PC-3 (cell line): ENCODE measurements at regions not wholly inside any gene's neighbourhood (a gene's known extent, or its start where the extent isn't known, plus 50 kb on each side); places are given as distances from the start of the nearest gene placed in this dataset.
"Not testable (repeated sequence)": the region's sequence is repeated elsewhere in the genome, so short reads cannot be mapped to it uniquely, and the experiment has no call there.

Experiments used
- ATAC-seq: fragments of 200-7000 bp; cut with Tn5 transposase; 2 replicates; pipeline ENCODE4 v1.9.1; 2020; ENCODE audit warnings: mild to moderate bottlenecking, moderate library complexity
- BruUV-seq: library from RNA; stranded (reverse); fragments of 400-500 nt; replicated peaks from 2 replicates; lab custom pipeline; 2021; lab: Mats Ljungman, UMichigan
- CTCF ChIA-PET: fragments of 300-600 bp; sonication (Branson Sonifier 250); formaldehyde crosslinking; loops from one replicate; lab custom pipeline; 2022; ENCODE audit warnings: antibody characterized with exemption; lab: Charles Lee
- POLR2A ChIA-PET: fragments of 300-600 bp; sonication (Branson Sonifier 250); formaldehyde crosslinking; loops from one replicate; lab custom pipeline; 2022; ENCODE audit warnings: antibody characterized with exemption; ENCODE audit not compliant: unreplicated experiment; lab: Charles Lee
- DNase-seq: peaks from one replicate; pipeline ENCODE4 v3.0.0-alpha.2; 2015
- H2AFZ ChIP-seq: fragments of 300-600 bp; sonication (generic); 2 replicates; pipeline ENCODE4 v1.6.0; 2016; ENCODE audit warnings: antibody characterized with exemption, low read length
- H3F3A ChIP-seq: fragments of 300-600 bp; sonication (generic); one replicate; pipeline ENCODE4 v1.6.0; 2017; ENCODE audit warnings: antibody characterized with exemption, low read length, control low read depth, mild to moderate bottlenecking; ENCODE audit not compliant: unreplicated experiment
- H3K27ac ChIP-seq: fragments of 300-600 bp; sonication (generic); 2 replicates; pipeline ENCODE4 v1.5.1; 2016; ENCODE audit warnings: mild to moderate bottlenecking, low read length
- H3K27me3 ChIP-seq: fragments of 300-600 bp; sonication (generic); 2 replicates; pipeline ENCODE4 v1.6.1; 2016; ENCODE audit warnings: low read length, mixed read lengths
- H3K36me3 ChIP-seq: fragments of 300-600 bp; sonication (generic); 2 replicates; pipeline ENCODE4 v1.6.1; 2016; ENCODE audit warnings: low read depth, mixed run types, low read length, mixed read lengths
- H3K4me1 ChIP-seq: fragments of 300-600 bp; sonication (generic); 2 replicates; pipeline ENCODE4 v1.5.1; 2016; ENCODE audit warnings: low read length; ENCODE audit not compliant: insufficient read depth
- H3K4me2 ChIP-seq: fragments of 300-600 bp; sonication (generic); 2 replicates; pipeline ENCODE4 v1.6.0; 2016; ENCODE audit warnings: low read length
- H3K4me3 ChIP-seq: fragments of 300-600 bp; sonication (generic); 2 replicates; pipeline ENCODE4 v1.5.1; 2016; ENCODE audit warnings: mild to moderate bottlenecking, low read length, mixed read lengths
- H3K79me2 ChIP-seq: fragments of 300-600 bp; sonication (generic); 2 replicates; pipeline ENCODE4 v1.6.1; 2017; ENCODE audit warnings: low read length, mixed read lengths
- H3K9ac ChIP-seq: fragments of 300-600 bp; sonication (generic); 2 replicates; pipeline ENCODE4 v1.6.0; 2016; ENCODE audit warnings: mild to moderate bottlenecking, low read length
- H3K9me2 ChIP-seq: fragments of 300-600 bp; sonication (generic); replicated peaks from 2 replicates; pipeline ENCODE4 v1.6.1; 2016; ENCODE audit warnings: mixed run types, low read length, mixed read lengths
- H3K9me3 ChIP-seq: fragments of 300-600 bp; sonication (generic); 2 replicates; pipeline ENCODE4 v1.6.1; 2016; ENCODE audit warnings: low read length, mixed read lengths
- H4K20me1 ChIP-seq: fragments of 300-600 bp; sonication (generic); 2 replicates; pipeline ENCODE4 v1.6.1; 2016; ENCODE audit warnings: low read length, mixed read lengths
- CTCF ChIP-seq: fragments of 300-600 bp; sonication (generic); conservative IDR thresholded peaks from 2 replicates; pipeline ENCODE4 v1.5.1; 2017; ENCODE audit warnings: antibody characterized with exemption, low read depth, mild to moderate bottlenecking, low read length
- EZH2 ChIP-seq: fragments of 300-600 bp; sonication (generic); IDR thresholded peaks from one replicate; pipeline ENCODE4 v1.6.1; 2017; ENCODE audit warnings: antibody characterized with exemption, mild to moderate bottlenecking, low read length; ENCODE audit not compliant: unreplicated experiment
- EZH2phosphoT487 ChIP-seq: fragments of 300-600 bp; sonication (generic); IDR thresholded peaks from 2 replicates; pipeline ENCODE4 v1.6.1; 2018; ENCODE audit warnings: mild to moderate bottlenecking, antibody characterized with exemption, low read length, borderline replicate concordance
- intact Hi-C: fragments of 100-400 bp; cut with micrococcal nuclease; formaldehyde crosslinking; loops from 2 replicates; pipeline ENCODE4 v1.9.0; 2023

DNA sequence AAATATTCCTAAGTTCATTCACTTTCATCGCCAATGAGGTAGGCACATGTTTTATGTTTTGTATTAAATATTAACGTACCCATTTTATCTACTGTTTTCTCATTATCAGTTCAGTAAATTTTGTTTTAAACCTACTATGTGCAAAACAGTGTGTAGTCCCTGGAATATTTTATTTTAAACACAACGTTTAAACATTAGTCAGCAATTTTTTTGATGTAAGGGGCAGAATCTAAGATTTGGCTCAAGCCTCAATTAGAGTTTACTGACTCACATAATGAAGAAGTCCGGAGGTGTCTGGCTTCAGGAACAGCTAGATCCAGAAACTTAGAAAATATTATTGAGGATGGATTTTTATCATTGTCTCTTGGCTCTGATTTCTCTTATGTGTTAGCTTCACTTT, 267.5 kb downstream of the C12orf75 start:
- no TSS peak for BruUV-seq
- intact Hi-C loops, result no loop called here
- Histone ChIP-seq H3K4me3 (no peak overlapping the region), H3K4me2 (no peak overlapping the region), H2AFZ (no peak overlapping the region), H3K27ac (no peak overlapping the region), H3K27me3 (peaks cover 36% of the 10 kb centered on the region; the same call in 1 of the 2 replicates), H3K9ac (no peak overlapping the region), H3K4me1 (no peaks in the 10 kb centered on the region), H3K9me2 (no peaks in the 10 kb centered on the region), H3K9me3 (no peaks in the 10 kb centered on the region), H3F3A (no peaks in the 10 kb centered on the region), H4K20me1 (no peaks in the 10 kb centered on the region), H3K36me3 (no peaks in the 10 kb centered on the region), H3K79me2 (no peaks in the 10 kb centered on the region)
- no peak for TF ChIP-seq EZH2phosphoT487
- no peak for ATAC-seq
- no peak for DNase-seq
- ChIA-PET CTCF (no interaction called here), POLR2A (no interaction called here)

GRCh38 chr12:105600911-105601545, 270.5 kb downstream of the C12orf75 start:
- H3K27me3 ChIP-seq, result peaks cover 28% of the 10 kb centered on the region; the same call in 1 of the 2 replicates
- H4K20me1 ChIP-seq, result no peaks in the 10 kb centered on the region
- no peak overlapping the region for H3K4me3 ChIP-seq
- no peaks in the 10 kb centered on the region for H3K79me2 ChIP-seq
- no peak overlapping the region for H3K27ac ChIP-seq
- no peak overlapping the region for H3K9ac ChIP-seq
- no peaks in the 10 kb centered on the region for H3K36me3 ChIP-seq
- DNase-seq (no peak), ATAC-seq (no peak)
- no peaks in the 10 kb centered on the region for H3K9me2 ChIP-seq
- TF ChIP-seq EZH2 (no peak), EZH2phosphoT487 (no peak), CTCF (no peak)
- intact Hi-C loops, result no loop called here
- no peak overlapping the region for H3K4me2 ChIP-seq
- H2AFZ ChIP-seq, result no peak overlapping the region
- CTCF ChIA-PET, result no interaction called here
- H3F3A ChIP-seq, result no peaks in the 10 kb centered on the region
- POLR2A ChIA-PET, result no interaction called here
- no peaks in the 10 kb centered on the region for H3K9me3 ChIP-seq
- no TSS peak for BruUV-seq
- no peaks in the 10 kb centered on the region for H3K4me1 ChIP-seq

GRCh38 chr12:105602312-105602711, 271.8 kb downstream of the C12orf75 start:
- H3K4me1 ChIP-seq, intact Hi-C loops, H3K4me3 ChIP-seq, H3K36me3 ChIP-seq, POLR2A ChIA-PET, H3K27ac ChIP-seq, H3K79me2 ChIP-seq, H3K9ac ChIP-seq, H3F3A ChIP-seq, H4K20me1 ChIP-seq, H3K9me2 ChIP-seq, DNase-seq, ATAC-seq, BruUV-seq, H3K4me2 ChIP-seq, H2AFZ ChIP-seq, H3K9me3 ChIP-seq, CTCF ChIA-PET: not testable (repeated sequence)
- peaks cover 16% of the 10 kb centered on the region; the same call in 1 of the 2 replicates for H3K27me3 ChIP-seq

DNA sequence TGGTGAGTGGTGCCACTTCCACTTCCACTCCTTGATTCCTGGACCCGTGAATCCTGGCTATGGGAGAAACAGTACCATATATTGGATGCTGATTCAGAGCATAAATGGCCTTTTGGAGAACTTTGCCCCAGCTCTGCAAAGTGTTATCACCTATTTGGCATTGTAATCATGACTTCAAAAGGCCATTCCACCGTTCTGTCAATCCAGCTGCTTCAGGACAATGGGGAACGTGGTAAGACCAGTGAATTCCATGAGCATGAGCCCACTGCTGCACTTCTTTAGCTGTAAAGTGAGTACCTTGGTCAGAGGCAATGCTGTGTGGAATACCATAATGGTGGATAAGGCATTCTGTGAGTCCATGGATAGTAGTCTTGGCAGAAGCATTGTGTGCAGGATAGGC, 273.8 kb downstream of the C12orf75 start:
- DNase-seq, H2AFZ ChIP-seq, H4K20me1 ChIP-seq, H3K4me2 ChIP-seq, H3K4me3 ChIP-seq, H3K9me3 ChIP-seq, ATAC-seq, H3K79me2 ChIP-seq, H3K9ac ChIP-seq, H3K9me2 ChIP-seq, POLR2A ChIA-PET, H3F3A ChIP-seq, H3K36me3 ChIP-seq, BruUV-seq, H3K27me3 ChIP-seq, H3K27ac ChIP-seq, H3K4me1 ChIP-seq, intact Hi-C loops, CTCF ChIA-PET: not testable (repeated sequence)

DNA sequence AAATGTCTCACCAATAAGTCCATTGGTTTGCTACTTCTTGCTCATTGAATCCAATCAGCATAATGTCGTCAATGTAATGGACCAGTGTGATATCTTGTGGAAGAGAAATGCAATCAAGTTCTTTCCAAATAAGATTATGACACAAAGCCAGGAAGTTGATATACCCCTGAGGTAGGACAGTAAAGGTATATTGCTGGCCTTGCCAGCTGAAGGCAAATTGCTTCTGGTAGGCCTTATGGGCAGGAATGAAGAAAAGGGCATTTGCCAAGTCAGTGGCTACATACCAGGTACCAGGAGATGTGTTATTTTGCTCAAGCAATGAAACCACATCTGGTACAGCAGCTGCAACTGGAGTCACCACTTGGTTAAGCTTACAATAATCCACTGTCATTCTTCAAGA, 276.1 kb downstream of the C12orf75 start:
- H3K79me2 ChIP-seq, H2AFZ ChIP-seq, POLR2A ChIA-PET, H3F3A ChIP-seq, H3K4me1 ChIP-seq, CTCF ChIA-PET, intact Hi-C loops, DNase-seq, H3K4me3 ChIP-seq, ATAC-seq, BruUV-seq, H3K4me2 ChIP-seq, H4K20me1 ChIP-seq, H3K27ac ChIP-seq, H3K9me2 ChIP-seq, H3K9ac ChIP-seq, H3K27me3 ChIP-seq, H3K9me3 ChIP-seq, H3K36me3 ChIP-seq: not testable (repeated sequence)

GRCh38 chr12:105609001-105609400, 278.5 kb downstream of the C12orf75 start:
- BruUV-seq, H3K79me2 ChIP-seq, H3K4me3 ChIP-seq, DNase-seq, POLR2A ChIA-PET, H3K9me2 ChIP-seq, H3K27me3 ChIP-seq, H3K4me2 ChIP-seq, H3K9ac ChIP-seq, H3K27ac ChIP-seq, ATAC-seq, H3K9me3 ChIP-seq, H3F3A ChIP-seq, H4K20me1 ChIP-seq, H2AFZ ChIP-seq, CTCF ChIA-PET, H3K4me1 ChIP-seq, intact Hi-C loops, H3K36me3 ChIP-seq: not testable (repeated sequence)
